Upper lobe of left lung (tissue), 4 donors: ENCODE measurements at regions not wholly inside any gene's neighbourhood (a gene's known extent, or its start where the extent isn't known, plus 50 kb on each side); places are given as distances from the start of the nearest gene placed in this dataset.
"Not testable (repeated sequence)": the region's sequence is repeated elsewhere in the genome, so short reads cannot be mapped to it uniquely, and the experiment has no call there.

ENCODE experiments used
- POLR2A ChIP-seq, 4 donors: fragments of 450-650 bp; IDR thresholded peaks; one replicate each; pipeline ENCODE4 v1.5.1; 2016 to 2017; ENCODE audit warnings: antibody characterized with exemption in 4 of 4, mild to moderate bottlenecking in 2 of 4
- TF ChIP-seq, protein P1 (sequence below), 6 experiments: fragments of 450-650 bp in 4 of 6; fragments of 200-600 bp in 2 of 6; sonication (generic) in 2 of 6; IDR thresholded peaks; one replicate each; pipeline ENCODE4 v1.5.1; 2016 to 2019; ENCODE audit warnings: antibody characterized with exemption in 6 of 6

DNA sequence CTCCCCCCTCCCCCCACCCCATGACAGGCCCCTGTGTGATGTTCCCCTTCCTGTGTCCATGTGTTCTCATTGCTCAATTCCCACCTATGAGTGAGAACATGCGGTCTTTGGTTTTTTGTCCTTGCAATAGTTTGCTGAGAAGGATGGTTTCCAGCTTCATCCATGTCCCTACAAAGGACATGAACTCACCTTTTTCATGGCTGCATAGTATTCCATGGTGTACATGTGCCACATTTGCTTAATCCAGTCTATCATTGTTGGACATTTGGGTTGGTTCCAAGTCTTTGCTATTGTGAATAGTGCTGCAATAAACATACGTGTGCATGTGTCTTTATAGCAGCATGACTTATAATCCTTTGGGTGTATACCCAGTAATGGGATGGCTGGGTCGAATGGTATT, 712.4 kb downstream of the JRKL start:
- TF ChIP-seq, protein P1, sequence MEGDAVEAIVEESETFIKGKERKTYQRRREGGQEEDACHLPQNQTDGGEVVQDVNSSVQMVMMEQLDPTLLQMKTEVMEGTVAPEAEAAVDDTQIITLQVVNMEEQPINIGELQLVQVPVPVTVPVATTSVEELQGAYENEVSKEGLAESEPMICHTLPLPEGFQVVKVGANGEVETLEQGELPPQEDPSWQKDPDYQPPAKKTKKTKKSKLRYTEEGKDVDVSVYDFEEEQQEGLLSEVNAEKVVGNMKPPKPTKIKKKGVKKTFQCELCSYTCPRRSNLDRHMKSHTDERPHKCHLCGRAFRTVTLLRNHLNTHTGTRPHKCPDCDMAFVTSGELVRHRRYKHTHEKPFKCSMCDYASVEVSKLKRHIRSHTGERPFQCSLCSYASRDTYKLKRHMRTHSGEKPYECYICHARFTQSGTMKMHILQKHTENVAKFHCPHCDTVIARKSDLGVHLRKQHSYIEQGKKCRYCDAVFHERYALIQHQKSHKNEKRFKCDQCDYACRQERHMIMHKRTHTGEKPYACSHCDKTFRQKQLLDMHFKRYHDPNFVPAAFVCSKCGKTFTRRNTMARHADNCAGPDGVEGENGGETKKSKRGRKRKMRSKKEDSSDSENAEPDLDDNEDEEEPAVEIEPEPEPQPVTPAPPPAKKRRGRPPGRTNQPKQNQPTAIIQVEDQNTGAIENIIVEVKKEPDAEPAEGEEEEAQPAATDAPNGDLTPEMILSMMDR (IDR thresholded peaks at IDR 0.05): not testable (repeated sequence)
- TF ChIP-seq POLR2A (IDR thresholded peaks at IDR 0.05): not testable (repeated sequence)
